PFSK-1 (cell line): ENCODE measurements at regions not wholly inside any gene's neighbourhood (a gene's known extent, or its start where the extent isn't known, plus 50 kb on each side); places are given as distances from the start of the nearest gene placed in this dataset.

Experiments
- FOXP2 ChIP-seq: optimal IDR thresholded peaks from 2 replicates; pipeline ENCODE3; 2011; ENCODE audit warnings: borderline replicate concordance, control low read depth, inconsistent platforms; ENCODE audit not compliant: insufficient read depth; ENCODE audit errors: extremely low read length, extremely low read depth
- POLR2AphosphoS5 ChIP-seq: IDR thresholded peaks from 2 replicates; pipeline ENCODE4 v1.6.1; 2012; ENCODE audit warnings: low read depth, mild to moderate bottlenecking, control low read depth, low read length, moderate library complexity
- REST ChIP-seq, 2 experiments: IDR thresholded peaks; 2 replicates each; pipeline versions ENCODE4 v1.6.1 to v1.8.0; 2011 to 2012; ENCODE audit warnings: low read depth in 2 of 2, low read length in 2 of 2, control low read depth in 1 of 2, inconsistent platforms in 1 of 2, mild to moderate bottlenecking in 1 of 2, moderate library complexity in 1 of 2; ENCODE audit not compliant: insufficient read depth in 1 of 2
- SIN3A ChIP-seq: IDR thresholded peaks from 2 replicates; pipeline ENCODE4 v1.6.1; 2012; ENCODE audit warnings: mild to moderate bottlenecking, low read length, moderate library complexity, borderline replicate concordance; ENCODE audit not compliant: insufficient read depth
- TAF1 ChIP-seq: IDR thresholded peaks from 2 replicates; pipeline ENCODE4 v1.6.1; 2012; ENCODE audit warnings: low read length, control low read depth, borderline replicate concordance; ENCODE audit not compliant: insufficient read depth

- TF ChIP-seq TAF1 (no peak), POLR2AphosphoS5 (no peak), SIN3A (no peak), REST (IDR thresholded peaks at IDR 0.05; ENCODE audit: insufficient read depth in 1 of 2, low read depth in 2 of 2, low read length in 2 of 2) (no peak), FOXP2 (no peak)
Measured at GRCh38 chr13:89959074-89959473, 1388.4 kb upstream of the MIR17HG start.
